ENCODE measurements at regions not wholly inside any gene's neighbourhood (a gene's known extent, or its start where the extent isn't known, plus 50 kb on each side); places are given as distances from the start of the nearest gene placed in this dataset.

DNA sequence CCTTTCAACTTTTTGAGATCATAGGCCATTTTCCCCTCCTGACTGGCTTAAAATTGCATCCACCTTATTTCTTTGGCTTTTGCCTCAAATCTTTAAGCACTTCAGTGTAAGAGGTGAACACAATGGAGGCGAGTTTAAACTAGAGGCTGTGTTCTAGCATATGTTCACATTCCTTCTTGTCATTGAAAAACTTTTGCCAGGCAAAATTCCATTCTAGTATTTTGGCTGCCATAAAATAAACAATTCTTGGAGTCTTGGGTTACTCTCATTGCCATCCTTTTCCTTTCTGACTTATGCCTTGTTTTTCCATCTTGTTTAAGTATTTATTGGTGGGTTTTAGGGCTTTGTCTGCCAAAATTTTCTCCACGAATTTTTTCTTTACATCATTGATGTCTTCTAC lies 137.3 kb upstream of the ANXA10 start:
- CTCF ChIA-PET, result no interaction called here
- no TSS peak for BruUV-seq (replicated peaks)
- H3K9me3 Mint-ChIP-seq (ENCODE audit: low read depth, unreplicated experiment), result peaks cover 9% of the 10 kb centered on the region

DNA sequence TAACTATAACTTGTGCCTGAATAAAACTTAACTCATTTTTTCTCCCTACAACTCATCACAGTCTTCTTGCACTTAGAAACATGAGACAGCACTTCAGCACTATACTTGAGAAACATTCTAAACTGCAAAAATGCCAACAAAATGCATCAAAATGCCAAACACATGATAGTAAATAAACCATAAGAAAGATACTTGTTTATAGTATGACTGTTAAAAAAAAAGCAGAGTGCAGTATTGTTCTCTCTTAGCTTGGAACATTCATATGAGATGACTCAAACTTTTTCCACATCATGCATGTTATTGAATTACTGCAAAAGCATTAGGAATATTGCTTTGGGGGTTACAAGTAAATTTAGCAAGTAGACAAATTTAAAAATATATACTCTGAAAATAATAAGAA lies 135.7 kb upstream of the ANXA10 start:
- no TSS peak for BruUV-seq (replicated peaks)
- intact Hi-C loops (cut with micrococcal nuclease; ENCODE audit: unreplicated experiment), result no loop called here
- H3K9me3 Mint-ChIP-seq (ENCODE audit: low read depth, unreplicated experiment), result peaks cover 9% of the 10 kb centered on the region
- no peak overlapping the region for H3K4me3 Mint-ChIP-seq (ENCODE audit: low read depth, unreplicated experiment)
- CTCF ChIA-PET, result no interaction called here
- H3K27ac Mint-ChIP-seq (ENCODE audit: unreplicated experiment), result no peak overlapping the region
- TF ChIP-seq, protein P1, sequence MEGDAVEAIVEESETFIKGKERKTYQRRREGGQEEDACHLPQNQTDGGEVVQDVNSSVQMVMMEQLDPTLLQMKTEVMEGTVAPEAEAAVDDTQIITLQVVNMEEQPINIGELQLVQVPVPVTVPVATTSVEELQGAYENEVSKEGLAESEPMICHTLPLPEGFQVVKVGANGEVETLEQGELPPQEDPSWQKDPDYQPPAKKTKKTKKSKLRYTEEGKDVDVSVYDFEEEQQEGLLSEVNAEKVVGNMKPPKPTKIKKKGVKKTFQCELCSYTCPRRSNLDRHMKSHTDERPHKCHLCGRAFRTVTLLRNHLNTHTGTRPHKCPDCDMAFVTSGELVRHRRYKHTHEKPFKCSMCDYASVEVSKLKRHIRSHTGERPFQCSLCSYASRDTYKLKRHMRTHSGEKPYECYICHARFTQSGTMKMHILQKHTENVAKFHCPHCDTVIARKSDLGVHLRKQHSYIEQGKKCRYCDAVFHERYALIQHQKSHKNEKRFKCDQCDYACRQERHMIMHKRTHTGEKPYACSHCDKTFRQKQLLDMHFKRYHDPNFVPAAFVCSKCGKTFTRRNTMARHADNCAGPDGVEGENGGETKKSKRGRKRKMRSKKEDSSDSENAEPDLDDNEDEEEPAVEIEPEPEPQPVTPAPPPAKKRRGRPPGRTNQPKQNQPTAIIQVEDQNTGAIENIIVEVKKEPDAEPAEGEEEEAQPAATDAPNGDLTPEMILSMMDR (IDR thresholded peaks at IDR 0.05; ENCODE audit: unreplicated experiment), result no peak
- no peaks in the 10 kb centered on the region for H3K27me3 Mint-ChIP-seq (ENCODE audit: unreplicated experiment)
- H3K36me3 Mint-ChIP-seq (ENCODE audit: insufficient read depth, unreplicated experiment), result no peaks in the 10 kb centered on the region
- DNase-seq, result no peak
- no peaks in the 10 kb centered on the region for H3K4me1 Mint-ChIP-seq (ENCODE audit: low read depth, unreplicated experiment)

More for the DNA sequence above, 137.3 kb upstream of the ANXA10 start:
- TF ChIP-seq, protein P1 (IDR thresholded peaks at IDR 0.05; ENCODE audit: unreplicated experiment), result no peak
- no peak for DNase-seq
- H3K4me3 Mint-ChIP-seq (ENCODE audit: low read depth, unreplicated experiment), result no peak overlapping the region
- H3K27me3 Mint-ChIP-seq (ENCODE audit: unreplicated experiment), result no peaks in the 10 kb centered on the region
- no peaks in the 10 kb centered on the region for H3K4me1 Mint-ChIP-seq (ENCODE audit: low read depth, unreplicated experiment)
- H3K36me3 Mint-ChIP-seq (ENCODE audit: insufficient read depth, unreplicated experiment), result no peaks in the 10 kb centered on the region
- intact Hi-C loops (cut with micrococcal nuclease; ENCODE audit: unreplicated experiment), result no loop called here
- H3K27ac Mint-ChIP-seq (ENCODE audit: unreplicated experiment), result no peak overlapping the region

DNA sequence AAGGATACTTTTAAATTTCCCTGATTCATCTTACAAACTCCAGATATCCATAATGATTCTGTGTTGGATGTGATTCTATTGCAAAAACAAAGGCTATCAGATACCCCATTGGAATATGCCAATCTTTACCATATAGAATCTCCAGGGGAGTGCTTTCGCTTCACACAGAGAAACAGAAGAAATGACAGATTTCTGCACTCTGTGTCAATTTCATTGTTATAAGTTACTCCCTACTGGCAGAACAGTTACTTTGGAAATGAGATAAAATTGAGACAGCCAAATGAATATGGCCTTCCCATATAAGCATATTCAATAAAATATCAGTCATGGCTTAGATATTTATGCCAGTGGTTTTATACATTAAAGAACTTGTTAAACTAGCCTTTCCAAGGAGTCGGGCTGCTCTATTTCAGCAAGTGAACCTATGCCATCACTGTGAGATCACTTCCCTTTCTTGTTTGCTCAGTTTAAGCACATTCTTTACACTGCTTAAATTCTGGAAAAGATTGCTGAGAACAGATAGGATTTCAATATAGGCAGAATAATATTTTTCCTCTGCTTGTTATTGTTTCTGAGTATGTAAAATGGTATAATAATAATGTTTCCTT lies 127.5 kb upstream of the ANXA10 start:
- Mint-ChIP-seq H3K36me3 (ENCODE audit: insufficient read depth, unreplicated experiment) (no peaks in the 10 kb centered on the region), H3K27me3 (ENCODE audit: unreplicated experiment) (no peaks in the 10 kb centered on the region), H3K4me1 (ENCODE audit: low read depth, unreplicated experiment) (no peaks in the 10 kb centered on the region), H3K27ac (ENCODE audit: unreplicated experiment) (no peak overlapping the region), H3K4me3 (ENCODE audit: low read depth, unreplicated experiment) (no peak overlapping the region), H3K9me3 (ENCODE audit: low read depth, unreplicated experiment) (no peaks in the 10 kb centered on the region)
- CTCF ChIA-PET, result no interaction called here
- DNase-seq, result no peak
- TF ChIP-seq, protein P1 (IDR thresholded peaks at IDR 0.05; ENCODE audit: unreplicated experiment), result no peak
- BruUV-seq (replicated peaks), result no TSS peak
- intact Hi-C loops (cut with micrococcal nuclease; ENCODE audit: unreplicated experiment), result no loop called here

DNA sequence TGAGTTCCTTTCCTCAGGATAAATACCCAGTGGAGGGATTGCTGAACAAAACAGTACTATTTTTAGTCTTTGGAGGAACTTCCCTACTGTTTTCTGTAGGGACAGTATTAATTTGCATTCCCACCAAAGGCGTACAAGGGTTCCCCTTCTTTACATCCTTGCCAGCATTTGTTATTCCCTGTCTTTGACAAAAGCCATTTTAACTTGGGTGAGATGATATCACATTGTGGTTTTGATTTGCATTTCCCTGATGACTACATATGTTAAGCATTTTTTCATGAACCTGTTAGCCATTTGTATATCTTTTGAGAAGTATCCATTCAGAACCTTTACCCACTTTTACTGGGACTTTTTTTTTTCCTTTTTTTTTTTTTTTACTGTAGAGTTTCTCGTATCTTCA lies 126.2 kb upstream of the ANXA10 start:
- TF ChIP-seq, protein P1 (IDR thresholded peaks at IDR 0.05; ENCODE audit: unreplicated experiment), result no peak
- no peaks in the 10 kb centered on the region for H3K36me3 Mint-ChIP-seq (ENCODE audit: insufficient read depth, unreplicated experiment)
- H3K4me1 Mint-ChIP-seq (ENCODE audit: low read depth, unreplicated experiment), result no peaks in the 10 kb centered on the region
- DNase-seq, result no peak
- BruUV-seq (replicated peaks), result no TSS peak
- H3K27ac Mint-ChIP-seq (ENCODE audit: unreplicated experiment), result peak overlapping the region; percentile 36
- intact Hi-C loops (cut with micrococcal nuclease; ENCODE audit: unreplicated experiment), result no loop called here
- H3K4me3 Mint-ChIP-seq (ENCODE audit: low read depth, unreplicated experiment), result no peak overlapping the region
- peaks cover 3% of the 10 kb centered on the region for H3K9me3 Mint-ChIP-seq (ENCODE audit: low read depth, unreplicated experiment)
- no peaks in the 10 kb centered on the region for H3K27me3 Mint-ChIP-seq (ENCODE audit: unreplicated experiment)
- CTCF ChIA-PET, result interaction anchor here (0.6 kb wide), 1 partner anchor 21 kb away, joined by 4 read pairs; no protein-coding TSS in a partner anchor

Data from Calu3 (cell line).